Prostate gland (tissue), 2 donors: ENCODE measurements at regions not wholly inside any gene's neighbourhood (a gene's known extent, or its start where the extent isn't known, plus 50 kb on each side); places are given as distances from the start of the nearest gene placed in this dataset.

Experiments used
- CTCF ChIP-seq, 4 experiments: fragments of 200-600 bp in 2 of 4; fragments of 450-650 bp in 2 of 4; sonication (generic) in 2 of 4; IDR thresholded peaks; 1 replicate in 3 of 4; 2 replicates in 1 of 4; pipeline ENCODE4 v1.5.1; 2016 to 2019; ENCODE audit warnings: antibody characterized with exemption in 4 of 4, mild to moderate bottlenecking in 2 of 4, moderate library complexity in 2 of 4
- POLR2A ChIP-seq: fragments of 450-650 bp; IDR thresholded peaks from one replicate; pipeline ENCODE4 v1.6.1; 2016; ENCODE audit warnings: antibody characterized with exemption, mild to moderate bottlenecking
- POLR2AphosphoS5 ChIP-seq: sonication (generic); formaldehyde crosslinking; IDR thresholded peaks from one replicate; pipeline ENCODE4 v1.6.1; 2017; ENCODE audit warnings: antibody characterized with exemption

GRCh38 chr4:119955256-119955655 is 111.4 kb downstream of the MAD2L1 start:
- TF ChIP-seq CTCF (IDR thresholded peaks at IDR 0.05) = no peak
- TF ChIP-seq POLR2A = no peak
- no peak for TF ChIP-seq POLR2AphosphoS5
